IMR-90 (cell line): ENCODE measurements at regions not wholly inside any gene's neighbourhood (a gene's known extent, or its start where the extent isn't known, plus 50 kb on each side); places are given as distances from the start of the nearest gene placed in this dataset.

Source experiments
- ATAC-seq: fragments of 200-7000 bp; cut with Tn5 transposase; 2 replicates; pipeline ENCODE4 v1.9.1; 2020; ENCODE audit warnings: low read depth, mild to moderate bottlenecking, moderate library complexity
- BruUV-seq: library from RNA; stranded (reverse); fragments of 400-500 nt; replicated peaks from 2 replicates; lab custom pipeline; 2021; lab: Mats Ljungman, UMichigan
- CTCF ChIA-PET: fragments of 300-600 bp; formaldehyde crosslinking; extraction: SDS; loops from one replicate; lab custom pipeline; 2021; ENCODE audit warnings: antibody characterized with exemption; lab: Yijun Ruan, JAX
- POLR2A ChIA-PET: fragments of 300-600 bp; sonication (Branson Sonifier 250); formaldehyde crosslinking; loops from one replicate; lab custom pipeline; 2022; ENCODE audit warnings: antibody characterized with exemption; ENCODE audit not compliant: unreplicated experiment; lab: Charles Lee
- DNase-seq: peaks from one replicate; pipeline ENCODE4 v3.0.0; 2013
- H2AFZ ChIP-seq: replicated peaks from 2 replicates; pipeline ENCODE3; 2013; ENCODE audit warnings: low read length, mild to moderate bottlenecking; ENCODE audit not compliant: poor library complexity
- H2AK5ac ChIP-seq: 2 replicates; pipeline ENCODE4 v1.6.1; 2013; ENCODE audit warnings: low read depth, low read length, inconsistent platforms
- H2AK9ac ChIP-seq: replicated peaks from 2 replicates; pipeline ENCODE3; 2013; ENCODE audit warnings: mild to moderate bottlenecking, low read depth, low read length, moderate library complexity; ENCODE audit not compliant: poor library complexity
- H2BK120ac ChIP-seq: 2 replicates; pipeline ENCODE4 v1.6.1; 2013; ENCODE audit warnings: low read depth, low read length, inconsistent platforms
- H2BK15ac ChIP-seq: 3 replicates; pipeline ENCODE4 v1.6.1; 2013; ENCODE audit warnings: low read depth, low read length, inconsistent platforms
- H2BK20ac ChIP-seq: 2 replicates; pipeline ENCODE4 v1.6.1; 2013; ENCODE audit warnings: low read depth, mild to moderate bottlenecking, inconsistent platforms, low read length, moderate library complexity
- H2BK5ac ChIP-seq: 2 replicates; pipeline ENCODE4 v1.6.1; 2013; ENCODE audit warnings: mild to moderate bottlenecking, low read depth, low read length, inconsistent platforms; ENCODE audit not compliant: poor library complexity, severe bottlenecking
- H3K14ac ChIP-seq: replicated peaks from 2 replicates; pipeline ENCODE4 v1.6.1; 2013; ENCODE audit warnings: low read depth, low read length, inconsistent platforms
- H3K18ac ChIP-seq: 2 replicates; pipeline ENCODE4 v1.6.1; 2013; ENCODE audit warnings: low read depth, low read length, control low read depth
- H3K23ac ChIP-seq: 2 replicates; pipeline ENCODE4 v1.6.1; 2013; ENCODE audit warnings: low read depth, low read length, inconsistent platforms
- H3K27ac ChIP-seq: 2 replicates; pipeline ENCODE4 v1.5.1; 2013; ENCODE audit warnings: mild to moderate bottlenecking, control low read depth, low read length; ENCODE audit not compliant: insufficient read depth
- H3K27me3 ChIP-seq: 2 replicates; pipeline ENCODE4 v1.6.1; 2013; ENCODE audit warnings: low read length; ENCODE audit not compliant: control insufficient read depth, insufficient read depth
- H3K36me3 ChIP-seq: 2 replicates; pipeline ENCODE4 v1.6.1; 2013; ENCODE audit warnings: low read length, mixed read lengths; ENCODE audit not compliant: control insufficient read depth, insufficient read depth
- H3K4ac ChIP-seq: 2 replicates; pipeline ENCODE4 v1.6.1; 2013; ENCODE audit warnings: low read depth, low read length, inconsistent platforms
- H3K4me1 ChIP-seq: 2 replicates; pipeline ENCODE4 v1.6.1; 2013; ENCODE audit warnings: low read length, mixed read lengths; ENCODE audit not compliant: control insufficient read depth, insufficient read depth
- H3K4me2 ChIP-seq: 2 replicates; pipeline ENCODE4 v1.6.1; 2013; ENCODE audit warnings: low read depth, mild to moderate bottlenecking, control low read depth, low read length, moderate library complexity
- H3K4me3 ChIP-seq: 2 replicates; pipeline ENCODE4 v1.5.1; 2013; ENCODE audit warnings: low read depth, mild to moderate bottlenecking, control low read depth, low read length, moderate library complexity; ENCODE audit not compliant: insufficient read depth
- H3K56ac ChIP-seq: 2 replicates; pipeline ENCODE4 v1.6.1; 2013; ENCODE audit warnings: low read length, inconsistent platforms; ENCODE audit not compliant: insufficient read depth; ENCODE audit errors: extremely low read depth
- H3K79me1 ChIP-seq, 2 experiments: 2 replicates each; pipeline ENCODE4 v1.6.1; 2013; ENCODE audit warnings: low read length in 2 of 2, inconsistent platforms in 1 of 2, low read depth in 1 of 2
- H3K9ac ChIP-seq: 2 replicates; pipeline ENCODE4 v1.6.1; 2013; ENCODE audit warnings: low read depth, low read length, control low read depth
- H3K9me1 ChIP-seq: 2 replicates; pipeline ENCODE4 v1.6.1; 2013; ENCODE audit warnings: low read length, inconsistent platforms; ENCODE audit not compliant: insufficient read depth
- H3K9me3 ChIP-seq: 2 replicates; pipeline ENCODE4 v1.6.1; 2013; ENCODE audit warnings: low read length; ENCODE audit not compliant: control insufficient read depth, insufficient read depth
- H4K20me1 ChIP-seq: 2 replicates; pipeline ENCODE4 v1.6.1; 2013; ENCODE audit warnings: low read length, inconsistent platforms; ENCODE audit not compliant: insufficient read depth
- H4K5ac ChIP-seq: 2 replicates; pipeline ENCODE4 v1.6.1; 2013; ENCODE audit warnings: mild to moderate bottlenecking, low read depth, low read length, control low read depth
- H4K8ac ChIP-seq, 2 experiments: 2 replicates each; pipeline ENCODE4 v1.6.1; 2013; ENCODE audit warnings: low read depth in 2 of 2, low read length in 2 of 2, control low read depth in 1 of 2, inconsistent platforms in 1 of 2
- H4K91ac ChIP-seq: 2 replicates; pipeline ENCODE4 v1.6.1; 2013; ENCODE audit warnings: low read depth, low read length, inconsistent platforms; ENCODE audit not compliant: insufficient read depth
- CHD1 ChIP-seq: IDR thresholded peaks from 2 replicates; pipeline ENCODE4 v1.6.1; 2012; ENCODE audit warnings: low read depth, low read length, improper control_type of control experiment
- ELK1 ChIP-seq: fragments of 150-350 bp; IDR thresholded peaks from 2 replicates; pipeline ENCODE4 v1.6.1; 2016; ENCODE audit warnings: low read depth, mild to moderate bottlenecking, low read length, moderate library complexity, borderline replicate concordance
- NFE2L2 ChIP-seq: fragments of 150-350 bp; IDR thresholded peaks from 2 replicates; pipeline ENCODE4 v1.6.1; 2016; ENCODE audit warnings: low read depth, mild to moderate bottlenecking, low read length
- POLR2A ChIP-seq: IDR thresholded peaks from 2 replicates; pipeline ENCODE4 v1.6.1; 2012; ENCODE audit warnings: mild to moderate bottlenecking, low read depth, low read length
- RAD21 ChIP-seq: IDR thresholded peaks from 2 replicates; pipeline ENCODE4 v1.6.1; 2012; ENCODE audit warnings: low read length, improper control_type of control experiment
- RFX5 ChIP-seq: IDR thresholded peaks from 2 replicates; pipeline ENCODE4 v1.8.0; 2012; ENCODE audit warnings: low read depth, mild to moderate bottlenecking, low read length, moderate library complexity
- WGBS, 2 experiments: methylation state at CpG; one replicate each; pipeline versions ENCODE4 v1.1.5 to v1.1.7; 2013; ENCODE audit warnings: missing lambda C conversion rate in 2 of 2; ENCODE audit not compliant: insufficient read length in 1 of 2; ENCODE audit errors: extremely low coverage in 2 of 2; 5-methylcytosine and 5-hydroxymethylcytosine counted together
- dilution Hi-C: fragments of 300-500 bp; cut with HindIII; formaldehyde crosslinking; loops from one replicate; pipeline ENCODE4 v1.14.3; 2018; ENCODE audit warnings: low sequenced_read_pairs; ENCODE audit not compliant: unreplicated experiment
- in situ Hi-C: fragments of 300-500 bp; cut with MboI; formaldehyde crosslinking; loops from 3 replicates; pipeline ENCODE4 v1.14.3; 2019; ENCODE audit warnings: low sequenced_read_pairs, inconsistent platforms, mixed read lengths
- intact Hi-C: fragments of 100-400 bp; cut with micrococcal nuclease; formaldehyde crosslinking; loops from 2 replicates; pipeline ENCODE4 v1.10.0; 2022

GRCh38 chr13:78133511-78133910, 214.9 kb upstream of the EDNRB start:
- WGBS, 2 experiments, result no CpG with 5 or more reads among the region's 3 CpGs
- DNase-seq (no peak), ATAC-seq (no peak)
- no peaks in the 10 kb centered on the region for H4K20me1 ChIP-seq
- H2BK120ac ChIP-seq, result no peak overlapping the region
- no peak for TF ChIP-seq ELK1
- no peak for TF ChIP-seq POLR2A
- TF ChIP-seq NFE2L2, result no peak
- no peak for TF ChIP-seq RAD21
- no peak for TF ChIP-seq RFX5
- no peak for TF ChIP-seq CHD1
- no TSS peak for BruUV-seq
- H4K91ac ChIP-seq, result no peak overlapping the region
- no peak overlapping the region for H2BK15ac ChIP-seq
- peaks cover 5% of the 10 kb centered on the region for H3K27me3 ChIP-seq
- H3K9me1 ChIP-seq, result no peaks in the 10 kb centered on the region
- CTCF ChIA-PET, result no interaction called here
- no peak overlapping the region for H3K9ac ChIP-seq
- no peak overlapping the region for H2AK5ac ChIP-seq
- H3K4me2 ChIP-seq, result no peak overlapping the region
- in situ Hi-C loops (loop anchor here (25.0 kb wide), 1 partner anchor 454 kb away; no protein-coding TSS in a partner anchor), dilution Hi-C loops (no loop called here), intact Hi-C loops (loop anchor here (10.0 kb wide), 3 partner anchors 451 to 1201 kb away; no protein-coding TSS in a partner anchor)
- no peak overlapping the region for H2BK5ac ChIP-seq
- no peak overlapping the region for H3K4me3 ChIP-seq
- no peaks in the 10 kb centered on the region for H3K79me1 ChIP-seq
- no peak overlapping the region for H3K4ac ChIP-seq
- H3K23ac ChIP-seq, result no peak overlapping the region
- peaks cover 2% of the 10 kb centered on the region; the same call in 1 of the 2 replicates for H3K4me1 ChIP-seq
- no peaks in the 10 kb centered on the region for H3K36me3 ChIP-seq
- H2AFZ ChIP-seq, result no peak overlapping the region
- H3K14ac ChIP-seq, result no peak overlapping the region
- H2BK20ac ChIP-seq, result no peak overlapping the region
- POLR2A ChIA-PET, result no interaction called here
- H4K8ac ChIP-seq, result no peak overlapping the region
- no peaks in the 10 kb centered on the region for H3K9me3 ChIP-seq
- no peak overlapping the region for H2AK9ac ChIP-seq
- H4K5ac ChIP-seq, result no peak overlapping the region
- H3K18ac ChIP-seq, result no peak overlapping the region
- H3K56ac ChIP-seq, result no peak overlapping the region
- no peak overlapping the region for H3K27ac ChIP-seq
